Endothelial cell of umbilical vein (primary cell): ENCODE measurements at regions not wholly inside any gene's neighbourhood (a gene's known extent, or its start where the extent isn't known, plus 50 kb on each side); places are given as distances from the start of the nearest gene placed in this dataset.

Source experiments
- BruUV-seq: library from RNA; stranded (reverse); fragments of 400-500 nt; replicated peaks from 2 replicates; lab custom pipeline; 2021; lab: Mats Ljungman, UMichigan
- CTCF ChIA-PET: fragments of 300-600, 350-600 bp; sonication (Branson Sonifier 250); formaldehyde crosslinking; loops from one replicate; lab custom pipeline; 2021; ENCODE audit warnings: antibody characterized with exemption, inconsistent platforms; lab: Charles Lee
- POLR2A ChIA-PET: fragments of 300-600, 350-600 bp; sonication (Branson Sonifier 250); formaldehyde crosslinking; loops from one replicate; lab custom pipeline; 2021; ENCODE audit warnings: antibody characterized with exemption, inconsistent platforms; lab: Charles Lee
- DNase-seq: peaks from one replicate; pipeline ENCODE4 v3.0.0-alpha.2; 2011; ENCODE audit warnings: low read depth, low spot score
- FAIRE-seq: peaks from 2 replicates; lab custom pipeline; 2011; peaks lifted over from hg19 to GRCh38; lab: Jason Lieb, UNC
- H2AFZ ChIP-seq: 2 replicates; pipeline ENCODE4 v1.6.0; 2012; ENCODE audit warnings: low read depth, low read length, control low read depth, inconsistent platforms
- H3K27ac ChIP-seq: 2 replicates; pipeline ENCODE4 v1.5.1; 2011; ENCODE audit warnings: low read depth, mild to moderate bottlenecking, control low read depth, low read length, moderate library complexity; ENCODE audit not compliant: insufficient read depth
- H3K27me3 ChIP-seq, 2 experiments: 2 replicates each; pipeline versions ENCODE4 v1.6.0 to v1.6.1; 2011; ENCODE audit warnings: low read length in 2 of 2, mixed read lengths in 1 of 2; ENCODE audit not compliant: control insufficient read depth in 2 of 2, insufficient read depth in 2 of 2
- H3K36me3 ChIP-seq, 2 experiments: 2 replicates in 1 of 2; 3 replicates in 1 of 2; pipeline ENCODE4 v1.5.1; 2011; ENCODE audit warnings: low read length in 2 of 2, mild to moderate bottlenecking in 1 of 2, moderate library complexity in 1 of 2; ENCODE audit not compliant: control insufficient read depth in 2 of 2, insufficient read depth in 2 of 2; ENCODE audit errors: extremely low read depth in 1 of 2
- H3K4me1 ChIP-seq: 3 replicates; pipeline ENCODE4 v1.5.1; 2011; ENCODE audit warnings: mild to moderate bottlenecking, low read length; ENCODE audit not compliant: control insufficient read depth, insufficient read depth; ENCODE audit errors: extremely low read depth
- H3K4me2 ChIP-seq: 2 replicates; pipeline ENCODE4 v1.6.1; 2011; ENCODE audit warnings: low read length, control low read depth, mixed read lengths; ENCODE audit not compliant: insufficient read depth
- H3K4me3 ChIP-seq, 3 experiments: fragments of 200-600 bp in 1 of 3; sonication (generic), shearing (Covaris generic) in 1 of 3; replicated peaks in 1 of 3; 2 replicates each; pipeline ENCODE4 v1.5.1; 2011 to 2016; ENCODE audit warnings: control low read depth in 3 of 3, low read length in 3 of 3, mild to moderate bottlenecking in 2 of 3, inconsistent platforms in 1 of 3, low read depth in 1 of 3, moderate library complexity in 1 of 3; ENCODE audit not compliant: insufficient read depth in 1 of 3
- H3K79me2 ChIP-seq: 2 replicates; pipeline ENCODE4 v1.6.0; 2012; ENCODE audit warnings: low read length, inconsistent platforms; ENCODE audit not compliant: control insufficient read depth, insufficient read depth
- H3K9ac ChIP-seq: replicated peaks from 2 replicates; pipeline ENCODE3; 2011; ENCODE audit warnings: low read length, control low read depth; ENCODE audit not compliant: insufficient read depth; ENCODE audit errors: extremely low read depth
- H3K9me1 ChIP-seq: replicated peaks from 3 replicates; pipeline ENCODE4 v1.6.0; 2011; ENCODE audit warnings: mild to moderate bottlenecking, low read length; ENCODE audit not compliant: control insufficient read depth, insufficient read depth; ENCODE audit errors: extremely low read depth
- H3K9me3 ChIP-seq: replicated peaks from 2 replicates; pipeline ENCODE4 v1.5.1; 2012; ENCODE audit warnings: low read length, inconsistent platforms; ENCODE audit not compliant: control insufficient read depth, insufficient read depth
- H4K20me1 ChIP-seq: replicated peaks from 2 replicates; pipeline ENCODE3; 2011; ENCODE audit warnings: mild to moderate bottlenecking, low read length; ENCODE audit not compliant: control insufficient read depth, insufficient read depth; ENCODE audit errors: extremely low read depth
- CTCF ChIP-seq, 2 donors: IDR thresholded peaks; 1 replicate in 1 of 2; 2 replicates in 1 of 2; pipeline ENCODE4 v1.5.1; 2011; ENCODE audit warnings: low read length in 2 of 2, mild to moderate bottlenecking in 2 of 2, moderate library complexity in 2 of 2, control low read depth in 1 of 2, inconsistent platforms in 1 of 2, low read depth in 1 of 2; ENCODE audit not compliant: insufficient read depth in 1 of 2; ENCODE audit errors: extremely low read depth in 1 of 2
- EZH2 ChIP-seq: IDR thresholded peaks from 2 replicates; pipeline ENCODE4 v1.6.1; 2012; ENCODE audit warnings: borderline replicate concordance, low read depth, mild to moderate bottlenecking, moderate library complexity, low read length, inconsistent platforms; ENCODE audit not compliant: severe bottlenecking
- FOS ChIP-seq: IDR thresholded peaks from 2 replicates; pipeline ENCODE4 v1.6.1; 2011; ENCODE audit warnings: mild to moderate bottlenecking, low read length, moderate library complexity, borderline replicate concordance; ENCODE audit not compliant: insufficient read depth
- GATA2 ChIP-seq: IDR thresholded peaks from 2 replicates; pipeline ENCODE4 v1.7.0; 2011; ENCODE audit warnings: low read depth, mild to moderate bottlenecking, moderate library complexity, mixed read lengths, low read length; ENCODE audit not compliant: insufficient read length, insufficient read depth
- MYC ChIP-seq: IDR thresholded peaks from one replicate; pipeline ENCODE4 v1.6.1; 2011; ENCODE audit warnings: mild to moderate bottlenecking, low read depth, low read length
- POLR2A ChIP-seq: IDR thresholded peaks from 2 replicates; pipeline ENCODE4 v1.6.1; 2012; ENCODE audit warnings: low read depth, mild to moderate bottlenecking, control low read depth, low read length
- dilution Hi-C: fragments of 300-500 bp; cut with MboI; formaldehyde crosslinking; loops from one replicate; pipeline ENCODE4 v1.15.0; 2019; ENCODE audit warnings: low sequenced_read_pairs; ENCODE audit not compliant: extremely low pct_ligation_motif_present
- intact Hi-C: fragments of 100-400 bp; cut with micrococcal nuclease; formaldehyde crosslinking; loops from one replicate; pipeline ENCODE4 v1.10.0; 2022
- TF ChIP-seq, protein P1 (sequence below): IDR thresholded peaks from 2 replicates; pipeline ENCODE4 v1.6.1; 2011; ENCODE audit not compliant: insufficient read depth, insufficient read length

GRCh38 chr2:226445216-226445861, 354.3 kb downstream of the IRS1 start:
- no peaks in the 10 kb centered on the region for H4K20me1 ChIP-seq
- TF ChIP-seq EZH2 = no peak
- no peak for TF ChIP-seq CTCF (IDR thresholded peaks at IDR 0.05; ENCODE audit: extremely low read depth in 1 of 2, insufficient read depth in 1 of 2, low read depth in 1 of 2, low read length in 2 of 2)
- TF ChIP-seq, protein P1, sequence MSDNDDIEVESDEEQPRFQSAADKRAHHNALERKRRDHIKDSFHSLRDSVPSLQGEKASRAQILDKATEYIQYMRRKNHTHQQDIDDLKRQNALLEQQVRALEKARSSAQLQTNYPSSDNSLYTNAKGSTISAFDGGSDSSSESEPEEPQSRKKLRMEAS = no peak
- TF ChIP-seq GATA2 = no peak
- TF ChIP-seq FOS = no peak
- no peak for TF ChIP-seq MYC
- no peak for TF ChIP-seq POLR2A
- no peak for FAIRE-seq
- no peak overlapping the region for H3K4me2 ChIP-seq
- H3K4me1 ChIP-seq = no peaks in the 10 kb centered on the region
- no peaks in the 10 kb centered on the region for H3K9me3 ChIP-seq
- H3K9me1 ChIP-seq = no peaks in the 10 kb centered on the region
- dilution Hi-C loops (no loop called here), intact Hi-C loops (no loop called here)
- H2AFZ ChIP-seq = no peak overlapping the region
- H3K27me3 ChIP-seq = no peaks in the 10 kb centered on the region
- H3K36me3 ChIP-seq = no peaks in the 10 kb centered on the region
- H3K4me3 ChIP-seq = no peak overlapping the region
- no peak overlapping the region for H3K27ac ChIP-seq
- POLR2A ChIA-PET = no interaction called here
- no TSS peak for BruUV-seq
- CTCF ChIA-PET = no interaction called here
- no peaks in the 10 kb centered on the region for H3K79me2 ChIP-seq
- DNase-seq = no peak
- H3K9ac ChIP-seq = no peak overlapping the region
